ENCODE measurements at regions not wholly inside any gene's neighbourhood (a gene's known extent, or its start where the extent isn't known, plus 50 kb on each side); places are given as distances from the start of the nearest gene placed in this dataset.

GRCh38 chrX:39144956-39145355 is 343.7 kb downstream of the MID1IP1 start:
- DNase-seq (ENCODE audit: low read depth), result no peak

GRCh38 chrX:39145859-39146258 is 344.6 kb downstream of the MID1IP1 start:
- DNase-seq (ENCODE audit: low read depth), result no peak

- peak; percentile 40 for DNase-seq (ENCODE audit: low read depth)
Measured at GRCh38 chrX:39149761-39150160, 348.5 kb downstream of the MID1IP1 start.

- DNase-seq (ENCODE audit: low read depth), result no peak
Measured at GRCh38 chrX:39150220-39150619, 349.0 kb downstream of the MID1IP1 start.

GRCh38 chrX:39150621-39151020 is 349.4 kb downstream of the MID1IP1 start:
- no peak for DNase-seq (ENCODE audit: low read depth)

- DNase-seq (ENCODE audit: low read depth), result no peak
Measured at GRCh38 chrX:39152106-39152649, 350.9 kb downstream of the MID1IP1 start.

- no peak for DNase-seq (ENCODE audit: low read depth)
Measured at GRCh38 chrX:39156051-39156450, 354.8 kb downstream of the MID1IP1 start.

GRCh38 chrX:39157006-39157405 is 355.7 kb downstream of the MID1IP1 start:
- DNase-seq (ENCODE audit: low read depth), result no peak

- no peak for DNase-seq (ENCODE audit: low read depth)
Measured at GRCh38 chrX:39157796-39158195, 356.5 kb downstream of the MID1IP1 start.

GRCh38 chrX:39158801-39159657 is 357.8 kb downstream of the MID1IP1 start:
- no peak for DNase-seq (ENCODE audit: low read depth)

- no peak for DNase-seq (ENCODE audit: low read depth)
Measured at GRCh38 chrX:39159921-39160507, 358.8 kb downstream of the MID1IP1 start.

GRCh38 chrX:39161611-39162255 is 360.5 kb downstream of the MID1IP1 start:
- no peak for DNase-seq (ENCODE audit: low read depth)

- peak; percentile 29 for DNase-seq (ENCODE audit: low read depth)
Measured at GRCh38 chrX:39162322-39162735, 361.1 kb downstream of the MID1IP1 start.

GRCh38 chrX:39163581-39164126 is 362.4 kb downstream of the MID1IP1 start:
- no peak for DNase-seq (ENCODE audit: low read depth)

- DNase-seq (ENCODE audit: low read depth), result no peak
Measured at GRCh38 chrX:39164212-39164611, 363.0 kb downstream of the MID1IP1 start.

- no peak for DNase-seq (ENCODE audit: low read depth)
Measured at GRCh38 chrX:39165185-39165584, 363.9 kb downstream of the MID1IP1 start.

GRCh38 chrX:39165773-39166172 is 364.5 kb downstream of the MID1IP1 start:
- no peak for DNase-seq (ENCODE audit: low read depth)

- DNase-seq (ENCODE audit: low read depth), result no peak
Measured at GRCh38 chrX:39167791-39168190, 366.5 kb downstream of the MID1IP1 start.

GRCh38 chrX:39168609-39169008 is 367.4 kb downstream of the MID1IP1 start:
- no peak for DNase-seq (ENCODE audit: low read depth)

- DNase-seq (ENCODE audit: low read depth), result no peak
Measured at GRCh38 chrX:39169976-39170375, 368.7 kb downstream of the MID1IP1 start.

GRCh38 chrX:39170464-39170863 is 369.2 kb downstream of the MID1IP1 start:
- DNase-seq (ENCODE audit: low read depth), result no peak

- DNase-seq (ENCODE audit: low read depth), result no peak
Measured at GRCh38 chrX:39171686-39172085, 370.4 kb downstream of the MID1IP1 start.

All from T follicular helper cell (primary cell).